Skeletal muscle satellite cell (primary cell): ENCODE measurements at regions not wholly inside any gene's neighbourhood (a gene's known extent, or its start where the extent isn't known, plus 50 kb on each side); places are given as distances from the start of the nearest gene placed in this dataset.

ENCODE experiments used
- H3K27me3 ChIP-seq: 2 replicates; pipeline ENCODE4 v1.7.0; 2013; ENCODE audit warnings: low read length; ENCODE audit not compliant: control insufficient read depth, insufficient read depth
- H3K36me3 ChIP-seq: 2 replicates; pipeline ENCODE4 v1.7.0; 2013; ENCODE audit warnings: mild to moderate bottlenecking, control low read depth, low read length; ENCODE audit not compliant: insufficient read depth
- H3K4me1 ChIP-seq: 2 replicates; pipeline ENCODE4 v1.7.0; 2013; ENCODE audit warnings: low read length; ENCODE audit not compliant: control insufficient read depth, insufficient read depth
- H3K4me2 ChIP-seq: 2 replicates; pipeline ENCODE4 v1.7.0; 2013; ENCODE audit warnings: mild to moderate bottlenecking, low read length
- H3K4me3 ChIP-seq: 2 replicates; pipeline ENCODE4 v1.7.0; 2013; ENCODE audit warnings: low read length
- H3K9ac ChIP-seq: 2 replicates; pipeline ENCODE4 v1.7.0; 2013; ENCODE audit warnings: mild to moderate bottlenecking, low read depth, low read length, moderate library complexity
- H3K9me3 ChIP-seq: replicated peaks from 2 replicates; pipeline ENCODE4 v1.7.0; 2013; ENCODE audit warnings: mild to moderate bottlenecking, control low read depth, low read length

- Histone ChIP-seq H3K4me1 (peaks cover 15% of the 10 kb centered on the region), H3K27me3 (no peaks in the 10 kb centered on the region), H3K36me3 (no peaks in the 10 kb centered on the region), H3K9me3 (no peaks in the 10 kb centered on the region), H3K4me3 (no peak overlapping the region), H3K9ac (no peak overlapping the region), H3K4me2 (no peak overlapping the region)
Observed at GRCh38 chr18:61741881-61742454, 150.8 kb downstream of the RNF152 start.

- Histone ChIP-seq H3K4me1 (peaks cover 21% of the 10 kb centered on the region), H3K27me3 (no peaks in the 10 kb centered on the region), H3K9ac (no peak overlapping the region), H3K36me3 (no peaks in the 10 kb centered on the region), H3K4me2 (no peak overlapping the region), H3K9me3 (no peaks in the 10 kb centered on the region), H3K4me3 (no peak overlapping the region)
Observed at GRCh38 chr18:61738488-61738887, 154.3 kb downstream of the RNF152 start.

- Histone ChIP-seq H3K4me2 (no peak overlapping the region), H3K4me3 (no peak overlapping the region), H3K36me3 (no peaks in the 10 kb centered on the region), H3K27me3 (no peaks in the 10 kb centered on the region), H3K4me1 (peaks cover 24% of the 10 kb centered on the region), H3K9me3 (no peaks in the 10 kb centered on the region), H3K9ac (no peak overlapping the region)
Observed at GRCh38 chr18:61738042-61738441, 154.8 kb downstream of the RNF152 start.

GRCh38 chr18:61736133-61736532 lies 156.7 kb downstream of the RNF152 start:
- no peak overlapping the region for H3K4me2 ChIP-seq
- no peaks in the 10 kb centered on the region for H3K27me3 ChIP-seq
- no peaks in the 10 kb centered on the region for H3K9me3 ChIP-seq
- no peaks in the 10 kb centered on the region for H3K36me3 ChIP-seq
- H3K9ac ChIP-seq: no peak overlapping the region
- no peak overlapping the region for H3K4me3 ChIP-seq
- H3K4me1 ChIP-seq: peaks cover 25% of the 10 kb centered on the region

GRCh38 chr18:61735564-61736102 lies 157.2 kb downstream of the RNF152 start:
- Histone ChIP-seq H3K4me1 (peaks cover 25% of the 10 kb centered on the region), H3K9me3 (no peaks in the 10 kb centered on the region), H3K9ac (no peak overlapping the region), H3K4me3 (no peak overlapping the region), H3K36me3 (no peaks in the 10 kb centered on the region), H3K4me2 (no peak overlapping the region), H3K27me3 (no peaks in the 10 kb centered on the region)

GRCh38 chr18:61734396-61734795 lies 158.4 kb downstream of the RNF152 start:
- H3K9me3 ChIP-seq: no peaks in the 10 kb centered on the region
- no peak overlapping the region for H3K4me3 ChIP-seq

GRCh38 chr18:61732854-61733253 lies 160.0 kb downstream of the RNF152 start:
- Histone ChIP-seq H3K4me2 (no peak overlapping the region), H3K9ac (no peak overlapping the region), H3K4me1 (peaks cover 16% of the 10 kb centered on the region), H3K27me3 (no peaks in the 10 kb centered on the region), H3K9me3 (no peaks in the 10 kb centered on the region), H3K4me3 (no peak overlapping the region), H3K36me3 (no peaks in the 10 kb centered on the region)

More at GRCh38 chr18:61734396-61734795, 158.4 kb downstream of the RNF152 start:
- H3K4me1 ChIP-seq: peaks cover 25% of the 10 kb centered on the region
- H3K9ac ChIP-seq: no peak overlapping the region
- H3K36me3 ChIP-seq: no peaks in the 10 kb centered on the region
- no peaks in the 10 kb centered on the region for H3K27me3 ChIP-seq
- no peak overlapping the region for H3K4me2 ChIP-seq

- H3K4me3 ChIP-seq: no peak overlapping the region
Observed at GRCh38 chr18:61731693-61732376, 161.0 kb downstream of the RNF152 start.

GRCh38 chr18:61731178-61731577 lies 161.6 kb downstream of the RNF152 start:
- no peak overlapping the region for H3K4me2 ChIP-seq
- peaks cover 30% of the 10 kb centered on the region for H3K4me1 ChIP-seq
- H3K36me3 ChIP-seq: no peaks in the 10 kb centered on the region
- no peaks in the 10 kb centered on the region for H3K9me3 ChIP-seq
- H3K9ac ChIP-seq: no peak overlapping the region
- H3K27me3 ChIP-seq: no peaks in the 10 kb centered on the region
- no peak overlapping the region for H3K4me3 ChIP-seq

More at GRCh38 chr18:61731693-61732376, 161.0 kb downstream of the RNF152 start:
- Histone ChIP-seq H3K27me3 (no peaks in the 10 kb centered on the region), H3K4me1 (peaks cover 23% of the 10 kb centered on the region), H3K9ac (no peak overlapping the region), H3K36me3 (no peaks in the 10 kb centered on the region), H3K9me3 (no peaks in the 10 kb centered on the region), H3K4me2 (no peak overlapping the region)

GRCh38 chr18:61729322-61729721 lies 163.5 kb downstream of the RNF152 start:
- Histone ChIP-seq H3K9ac (no peak overlapping the region), H3K36me3 (no peaks in the 10 kb centered on the region), H3K9me3 (no peaks in the 10 kb centered on the region), H3K4me2 (no peak overlapping the region), H3K4me3 (no peak overlapping the region), H3K27me3 (no peaks in the 10 kb centered on the region), H3K4me1 (peaks cover 31% of the 10 kb centered on the region)

GRCh38 chr18:61727241-61728193 lies 165.3 kb downstream of the RNF152 start:
- no peak overlapping the region for H3K9ac ChIP-seq
- H3K9me3 ChIP-seq: no peaks in the 10 kb centered on the region
- H3K4me2 ChIP-seq: peak overlapping the region; percentile 54
- H3K27me3 ChIP-seq: no peaks in the 10 kb centered on the region
- H3K4me1 ChIP-seq: peaks cover 17% of the 10 kb centered on the region
- no peak overlapping the region for H3K4me3 ChIP-seq
- H3K36me3 ChIP-seq: no peaks in the 10 kb centered on the region
